GM23338 (cell line): ENCODE measurements at regions not wholly inside any gene's neighbourhood (a gene's known extent, or its start where the extent isn't known, plus 50 kb on each side); places are given as distances from the start of the nearest gene placed in this dataset.

Experiments
- ATAC-seq: fragments of 200-7000 bp; cut with Tn5 transposase; 3 replicates; pipeline ENCODE4 v1.9.1; 2020
- DNase-seq: peaks from one replicate; pipeline ENCODE4 v3.0.0-alpha.2; 2015; ENCODE audit warnings: low spot score
- H2AFZ ChIP-seq: fragments of 200-600 bp; sonication (generic); 2 replicates; pipeline ENCODE4 v1.8.0; 2016; ENCODE audit warnings: antibody characterized with exemption, mild to moderate bottlenecking, moderate library complexity
- H3F3A ChIP-seq: fragments of 200-600 bp; sonication (generic); replicated peaks from 2 replicates; pipeline ENCODE4 v1.8.0; 2017; ENCODE audit warnings: antibody characterized with exemption, mixed run types, low read depth
- H3K27ac ChIP-seq: fragments of 200-600 bp; sonication (generic); 2 replicates; pipeline ENCODE4 v1.6.1; 2016; ENCODE audit warnings: low read depth
- H3K27me3 ChIP-seq: fragments of 200-600 bp; sonication (generic); 2 replicates; pipeline ENCODE4 v1.8.0; 2016; ENCODE audit warnings: mild to moderate bottlenecking, mixed run types, moderate library complexity; ENCODE audit not compliant: insufficient read depth
- H3K36me3 ChIP-seq: fragments of 200-600 bp; sonication (generic); 2 replicates; pipeline ENCODE4 v1.8.0; 2016; ENCODE audit warnings: mild to moderate bottlenecking; ENCODE audit not compliant: insufficient read depth
- H3K4me1 ChIP-seq: fragments of 200-600 bp; sonication (generic); 2 replicates; pipeline ENCODE4 v1.8.0; 2016; ENCODE audit warnings: mild to moderate bottlenecking, moderate library complexity; ENCODE audit not compliant: insufficient read depth
- H3K4me2 ChIP-seq: fragments of 200-600 bp; sonication (generic); 2 replicates; pipeline ENCODE4 v1.7.1; 2017; ENCODE audit warnings: mixed run types
- H3K4me3 ChIP-seq: fragments of 200-600 bp; sonication (generic); 2 replicates; pipeline ENCODE4 v1.6.1; 2016; ENCODE audit warnings: mixed run types
- H3K79me2 ChIP-seq: fragments of 200-600 bp; sonication (generic); replicated peaks from 2 replicates; pipeline ENCODE4 v1.8.0; 2017; ENCODE audit warnings: mild to moderate bottlenecking; ENCODE audit not compliant: insufficient read depth
- H3K9me2 ChIP-seq: fragments of 200-600 bp; sonication (generic); 2 replicates; pipeline ENCODE4 v1.8.0; 2017; ENCODE audit not compliant: insufficient read depth
- H4K20me1 ChIP-seq: fragments of 200-600 bp; sonication (generic); replicated peaks from 2 replicates; pipeline ENCODE4 v1.8.0; 2017; ENCODE audit warnings: mild to moderate bottlenecking; ENCODE audit not compliant: insufficient read depth
- H3K27ac Mint-ChIP-seq: 2 replicates; pipeline ENCODE4 v1.8.0; 2020; ENCODE audit warnings: inconsistent platforms, mild to moderate bottlenecking, moderate library complexity, mixed read lengths
- H3K27me3 Mint-ChIP-seq: 3 replicates; pipeline ENCODE4 v1.8.0; 2022; ENCODE audit warnings: low read depth, mild to moderate bottlenecking, moderate library complexity, mixed read lengths, inconsistent platforms; ENCODE audit not compliant: insufficient read depth, poor library complexity
- H3K36me3 Mint-ChIP-seq: 3 replicates; pipeline ENCODE4 v1.8.0; 2021; ENCODE audit warnings: low read depth, mild to moderate bottlenecking, inconsistent platforms, moderate library complexity, mixed read lengths
- H3K4me1 Mint-ChIP-seq: 3 replicates; pipeline ENCODE4 v1.8.0; 2020; ENCODE audit warnings: mild to moderate bottlenecking, inconsistent platforms, mixed read lengths
- H3K4me3 Mint-ChIP-seq: 3 replicates; pipeline ENCODE4 v1.8.0; 2021; ENCODE audit warnings: moderate library complexity, mild to moderate bottlenecking, inconsistent platforms, mixed read lengths
- H3K9me3 Mint-ChIP-seq: 3 replicates; pipeline ENCODE4 v1.8.0; 2020; ENCODE audit warnings: moderate library complexity, mild to moderate bottlenecking, inconsistent platforms, mixed read lengths
- CREB1 ChIP-seq: fragments of 250-450 bp; sonication (Bioruptor Pico); IDR thresholded peaks from 2 replicates; pipeline ENCODE4 v1.5.0; 2020; ENCODE audit warnings: low read depth, mild to moderate bottlenecking, moderate library complexity
- ETS1 ChIP-seq: IDR thresholded peaks from 2 replicates; pipeline ENCODE4 v1.6.1; 2016; ENCODE audit warnings: antibody characterized with exemption
- EZH2 ChIP-seq: fragments of 200-600 bp; sonication (generic); IDR thresholded peaks from one replicate; pipeline ENCODE4 v1.8.0; 2017; ENCODE audit warnings: antibody characterized with exemption, mild to moderate bottlenecking, low read depth; ENCODE audit not compliant: unreplicated experiment
- EZH2phosphoT487 ChIP-seq: fragments of 200-600 bp; sonication (generic); IDR thresholded peaks from one replicate; pipeline ENCODE4 v1.8.1; 2018; ENCODE audit warnings: antibody characterized with exemption; ENCODE audit not compliant: unreplicated experiment
- NANOG ChIP-seq: IDR thresholded peaks from 2 replicates; pipeline ENCODE4 v1.6.1; 2016; ENCODE audit warnings: antibody characterized with exemption, borderline replicate concordance
- POLR2AphosphoS5 ChIP-seq: IDR thresholded peaks from 2 replicates; pipeline ENCODE4 v1.6.1; 2016; ENCODE audit warnings: antibody characterized with exemption, low read depth
- ZNF114 ChIP-seq: fragments of 250-450 bp; sonication (Bioruptor Pico); IDR thresholded peaks from 2 replicates; pipeline ENCODE4 v1.5.0; 2020; ENCODE audit warnings: mild to moderate bottlenecking, moderate library complexity
- ZNF331 ChIP-seq: fragments of 250-450 bp; sonication (Bioruptor Pico); IDR thresholded peaks from 2 replicates; pipeline ENCODE4 v1.5.0; 2020; ENCODE audit warnings: low read depth, mild to moderate bottlenecking, moderate library complexity
- ZNF462 ChIP-seq: fragments of 250-450 bp; sonication (Bioruptor Pico); IDR thresholded peaks from 2 replicates; pipeline ENCODE4 v1.5.0; 2020; ENCODE audit warnings: mild to moderate bottlenecking, moderate library complexity
- TF ChIP-seq, protein P1 (sequence below): IDR thresholded peaks from one replicate; pipeline ENCODE4 v1.6.1; 2018; ENCODE audit warnings: antibody characterized with exemption; ENCODE audit not compliant: unreplicated experiment
- TF ChIP-seq, protein P2 (sequence below), 2 experiments: fragments of 200-600 bp in 1 of 2; sonication (generic) in 1 of 2; conservative IDR thresholded peaks; 2 replicates each; pipeline versions ENCODE4 v1.5.1 to v1.6.1; 2016 to 2017; ENCODE audit warnings: antibody characterized with exemption in 2 of 2, low read depth in 2 of 2, mild to moderate bottlenecking in 2 of 2, moderate library complexity in 1 of 2

DNA sequence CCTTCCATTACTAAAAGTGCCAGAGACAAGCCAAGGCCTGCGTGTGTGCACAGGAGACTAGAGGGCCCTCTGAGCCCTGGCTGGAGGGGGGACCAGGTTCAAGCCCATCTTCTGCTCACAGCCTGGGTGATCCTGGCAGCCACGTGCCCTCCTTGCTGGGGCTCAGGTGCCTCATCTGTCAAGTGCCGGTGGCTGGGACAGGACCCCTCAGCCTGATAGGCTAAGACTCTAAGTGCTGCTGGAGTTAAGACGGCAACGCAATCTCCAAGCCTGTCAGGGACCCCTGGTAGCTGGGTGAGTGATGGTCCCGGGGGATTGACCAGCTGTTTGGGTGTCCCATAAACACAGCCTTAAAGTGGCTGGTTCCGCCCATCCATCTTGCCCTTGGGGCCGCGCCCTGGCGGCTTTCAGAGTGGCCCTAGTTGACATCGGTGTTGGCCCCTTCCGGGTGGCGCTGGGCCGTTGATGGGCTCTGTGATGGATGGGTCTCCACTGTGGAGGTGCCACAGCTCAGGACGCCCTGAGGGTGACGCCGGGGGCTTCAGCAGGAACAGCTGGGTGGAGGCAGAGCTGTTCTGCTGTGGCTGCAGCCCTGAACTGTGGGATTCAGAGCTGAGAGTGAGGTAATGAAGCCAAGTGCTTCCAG is 136.2 kb downstream of the BARX1 start:
- no peak for ATAC-seq
- no peaks in the 10 kb centered on the region for H3K9me2 ChIP-seq
- no peak overlapping the region for H3K27ac Mint-ChIP-seq
- H3K27me3 ChIP-seq = no peaks in the 10 kb centered on the region
- no peaks in the 10 kb centered on the region for H3K4me1 ChIP-seq
- no peaks in the 10 kb centered on the region for H3K36me3 Mint-ChIP-seq
- H3K79me2 ChIP-seq = no peaks in the 10 kb centered on the region
- no peaks in the 10 kb centered on the region for H3F3A ChIP-seq
- no peak overlapping the region for H3K4me2 ChIP-seq
- TF ChIP-seq NANOG (no peak), CREB1 (CRISPR knock-in tag) (no peak), POLR2AphosphoS5 (no peak), EZH2 (no peak), ZNF331 (CRISPR knock-in tag) (no peak), ETS1 (no peak), ZNF462 (CRISPR knock-in tag) (no peak), ZNF114 (no peak), EZH2phosphoT487 (no peak)
- TF ChIP-seq, protein P1, sequence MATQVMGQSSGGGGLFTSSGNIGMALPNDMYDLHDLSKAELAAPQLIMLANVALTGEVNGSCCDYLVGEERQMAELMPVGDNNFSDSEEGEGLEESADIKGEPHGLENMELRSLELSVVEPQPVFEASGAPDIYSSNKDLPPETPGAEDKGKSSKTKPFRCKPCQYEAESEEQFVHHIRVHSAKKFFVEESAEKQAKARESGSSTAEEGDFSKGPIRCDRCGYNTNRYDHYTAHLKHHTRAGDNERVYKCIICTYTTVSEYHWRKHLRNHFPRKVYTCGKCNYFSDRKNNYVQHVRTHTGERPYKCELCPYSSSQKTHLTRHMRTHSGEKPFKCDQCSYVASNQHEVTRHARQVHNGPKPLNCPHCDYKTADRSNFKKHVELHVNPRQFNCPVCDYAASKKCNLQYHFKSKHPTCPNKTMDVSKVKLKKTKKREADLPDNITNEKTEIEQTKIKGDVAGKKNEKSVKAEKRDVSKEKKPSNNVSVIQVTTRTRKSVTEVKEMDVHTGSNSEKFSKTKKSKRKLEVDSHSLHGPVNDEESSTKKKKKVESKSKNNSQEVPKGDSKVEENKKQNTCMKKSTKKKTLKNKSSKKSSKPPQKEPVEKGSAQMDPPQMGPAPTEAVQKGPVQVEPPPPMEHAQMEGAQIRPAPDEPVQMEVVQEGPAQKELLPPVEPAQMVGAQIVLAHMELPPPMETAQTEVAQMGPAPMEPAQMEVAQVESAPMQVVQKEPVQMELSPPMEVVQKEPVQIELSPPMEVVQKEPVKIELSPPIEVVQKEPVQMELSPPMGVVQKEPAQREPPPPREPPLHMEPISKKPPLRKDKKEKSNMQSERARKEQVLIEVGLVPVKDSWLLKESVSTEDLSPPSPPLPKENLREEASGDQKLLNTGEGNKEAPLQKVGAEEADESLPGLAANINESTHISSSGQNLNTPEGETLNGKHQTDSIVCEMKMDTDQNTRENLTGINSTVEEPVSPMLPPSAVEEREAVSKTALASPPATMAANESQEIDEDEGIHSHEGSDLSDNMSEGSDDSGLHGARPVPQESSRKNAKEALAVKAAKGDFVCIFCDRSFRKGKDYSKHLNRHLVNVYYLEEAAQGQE = no peak
- TF ChIP-seq, protein P2, sequence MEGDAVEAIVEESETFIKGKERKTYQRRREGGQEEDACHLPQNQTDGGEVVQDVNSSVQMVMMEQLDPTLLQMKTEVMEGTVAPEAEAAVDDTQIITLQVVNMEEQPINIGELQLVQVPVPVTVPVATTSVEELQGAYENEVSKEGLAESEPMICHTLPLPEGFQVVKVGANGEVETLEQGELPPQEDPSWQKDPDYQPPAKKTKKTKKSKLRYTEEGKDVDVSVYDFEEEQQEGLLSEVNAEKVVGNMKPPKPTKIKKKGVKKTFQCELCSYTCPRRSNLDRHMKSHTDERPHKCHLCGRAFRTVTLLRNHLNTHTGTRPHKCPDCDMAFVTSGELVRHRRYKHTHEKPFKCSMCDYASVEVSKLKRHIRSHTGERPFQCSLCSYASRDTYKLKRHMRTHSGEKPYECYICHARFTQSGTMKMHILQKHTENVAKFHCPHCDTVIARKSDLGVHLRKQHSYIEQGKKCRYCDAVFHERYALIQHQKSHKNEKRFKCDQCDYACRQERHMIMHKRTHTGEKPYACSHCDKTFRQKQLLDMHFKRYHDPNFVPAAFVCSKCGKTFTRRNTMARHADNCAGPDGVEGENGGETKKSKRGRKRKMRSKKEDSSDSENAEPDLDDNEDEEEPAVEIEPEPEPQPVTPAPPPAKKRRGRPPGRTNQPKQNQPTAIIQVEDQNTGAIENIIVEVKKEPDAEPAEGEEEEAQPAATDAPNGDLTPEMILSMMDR (conservative IDR thresholded peaks at IDR 0.05; ENCODE audit: low read depth in 2 of 2) = no peak
- no peak overlapping the region for H3K4me3 ChIP-seq
- no peaks in the 10 kb centered on the region for H3K36me3 ChIP-seq
- peaks cover 5% of the 10 kb centered on the region for H3K27me3 Mint-ChIP-seq
- no peak overlapping the region for H3K4me3 Mint-ChIP-seq
- peaks cover 18% of the 10 kb centered on the region for H3K4me1 Mint-ChIP-seq
- no peak overlapping the region for H2AFZ ChIP-seq
- no peak for DNase-seq
- H3K9me3 Mint-ChIP-seq = peaks cover 10% of the 10 kb centered on the region; the same call in 2 of the 3 replicates
- H4K20me1 ChIP-seq = no peaks in the 10 kb centered on the region
- H3K27ac ChIP-seq = no peak overlapping the region
